IPS-18a (cell line): ENCODE measurements at regions not wholly inside any gene's neighbourhood (a gene's known extent, or its start where the extent isn't known, plus 50 kb on each side); places are given as distances from the start of the nearest gene placed in this dataset.

Experiments used
- H3K27ac ChIP-seq: one replicate; pipeline ENCODE4 v1.5.1; 2013; ENCODE audit warnings: low read length
- H3K27me3 ChIP-seq: one replicate; pipeline ENCODE4 v1.6.1; 2013; ENCODE audit warnings: mild to moderate bottlenecking, low read length; ENCODE audit not compliant: control insufficient read depth, insufficient read depth
- H3K36me3 ChIP-seq: one replicate; pipeline ENCODE4 v1.6.1; 2013; ENCODE audit warnings: low read depth, low read length; ENCODE audit not compliant: control insufficient read depth
- H3K4me1 ChIP-seq: one replicate; pipeline ENCODE4 v1.6.1; 2013; ENCODE audit warnings: low read depth, low read length; ENCODE audit not compliant: control insufficient read depth
- H3K4me3 ChIP-seq: one replicate; pipeline ENCODE4 v1.5.1; 2013; ENCODE audit warnings: low read length
- H3K9ac ChIP-seq: one replicate; pipeline ENCODE4 v1.6.1; 2013; ENCODE audit warnings: mild to moderate bottlenecking, low read length, moderate library complexity
- H3K9me3 ChIP-seq: one replicate; pipeline ENCODE4 v1.6.1; 2013; ENCODE audit warnings: low read depth, low read length; ENCODE audit not compliant: control insufficient read depth

DNA sequence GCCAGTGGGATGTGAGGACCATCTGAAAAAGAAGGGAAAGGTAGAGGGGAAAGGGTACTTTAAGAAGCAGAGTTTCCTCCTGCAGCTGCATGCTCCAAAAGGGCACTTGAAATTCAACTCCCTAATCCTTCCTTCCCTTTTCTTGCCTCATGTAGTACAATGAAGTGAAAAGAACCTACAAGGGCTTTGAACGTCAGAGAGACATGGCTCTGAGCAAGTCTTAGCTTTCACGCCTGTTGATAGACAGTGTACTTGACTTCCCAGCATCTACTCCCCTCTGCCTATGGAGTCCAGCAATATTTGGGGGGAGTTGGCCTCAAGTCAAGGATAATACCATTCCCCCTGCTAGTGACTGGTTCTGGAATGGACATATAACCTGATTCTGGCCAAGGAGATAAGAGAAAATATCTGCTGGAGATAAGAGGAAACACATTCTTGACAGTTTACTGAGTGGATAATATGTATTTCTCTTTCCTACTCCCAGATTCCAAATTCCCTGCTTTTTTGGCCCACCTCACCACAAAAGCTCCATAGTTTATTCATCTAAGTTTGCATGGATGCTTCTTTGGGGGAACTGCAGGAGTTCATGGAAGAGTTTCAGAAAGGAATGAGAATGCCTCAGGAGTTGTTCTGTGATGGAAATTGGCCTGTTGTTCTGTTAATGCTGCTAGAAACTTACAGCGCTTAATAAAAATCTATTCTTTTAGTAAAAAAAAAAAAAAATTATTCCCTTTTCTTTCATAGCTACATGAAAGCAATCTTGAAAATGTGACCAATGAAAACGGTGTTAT is 193.0 kb upstream of the TPM1 start:
- H3K27me3 ChIP-seq: no peaks in the 10 kb centered on the region
- H3K9ac ChIP-seq: no peak overlapping the region
- peak overlapping the region; percentile 32 for H3K4me3 ChIP-seq
- peaks cover 56% of the 10 kb centered on the region for H3K4me1 ChIP-seq
- no peaks in the 10 kb centered on the region for H3K9me3 ChIP-seq
- H3K36me3 ChIP-seq: no peaks in the 10 kb centered on the region
- peak overlapping the region; percentile 65 for H3K27ac ChIP-seq

- Histone ChIP-seq H3K27me3 (no peaks in the 10 kb centered on the region), H3K36me3 (no peaks in the 10 kb centered on the region), H3K4me1 (peaks cover 56% of the 10 kb centered on the region), H3K27ac (peak overlapping the region; percentile 8), H3K4me3 (no peak overlapping the region), H3K9ac (peak overlapping the region; percentile 3), H3K9me3 (no peaks in the 10 kb centered on the region)
Measured at GRCh38 chr15:62850318-62850717, 192.2 kb upstream of the TPM1 start.

- Histone ChIP-seq H3K9me3 (no peaks in the 10 kb centered on the region), H3K27me3 (no peaks in the 10 kb centered on the region), H3K27ac (peak overlapping the region; percentile 51), H3K4me3 (no peak overlapping the region), H3K9ac (peak overlapping the region; percentile 3), H3K36me3 (no peaks in the 10 kb centered on the region), H3K4me1 (peaks cover 51% of the 10 kb centered on the region)
Measured at GRCh38 chr15:62850791-62851291, 191.7 kb upstream of the TPM1 start.

GRCh38 chr15:62853114-62853840 is 189.3 kb upstream of the TPM1 start:
- Histone ChIP-seq H3K4me1 (peaks cover 47% of the 10 kb centered on the region), H3K27me3 (no peaks in the 10 kb centered on the region), H3K4me3 (no peak overlapping the region), H3K36me3 (no peaks in the 10 kb centered on the region), H3K9ac (no peak overlapping the region), H3K27ac (no peak overlapping the region), H3K9me3 (no peaks in the 10 kb centered on the region)

DNA sequence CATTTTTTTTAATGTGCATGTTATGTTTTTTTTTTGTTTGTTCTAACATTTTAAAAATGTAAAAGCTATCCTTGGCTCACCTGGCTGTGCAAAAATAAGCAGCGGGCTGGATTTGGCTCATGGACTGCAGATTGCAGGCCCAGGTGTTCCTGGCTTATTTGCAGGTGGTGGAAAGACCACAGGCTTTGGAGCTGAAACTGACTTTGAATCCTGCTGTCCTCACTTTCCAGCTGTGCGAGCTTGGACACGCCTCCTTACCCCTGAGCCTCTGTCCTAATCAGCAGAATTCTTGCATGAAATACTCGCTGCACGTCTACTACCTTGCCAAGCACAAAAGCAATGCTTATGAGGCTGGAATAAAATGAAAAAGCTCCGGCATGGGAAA is 188.7 kb upstream of the TPM1 start:
- no peaks in the 10 kb centered on the region for H3K36me3 ChIP-seq
- H3K9ac ChIP-seq: no peak overlapping the region
- no peaks in the 10 kb centered on the region for H3K27me3 ChIP-seq
- H3K9me3 ChIP-seq: no peaks in the 10 kb centered on the region
- no peak overlapping the region for H3K4me3 ChIP-seq
- H3K4me1 ChIP-seq: peaks cover 44% of the 10 kb centered on the region
- no peak overlapping the region for H3K27ac ChIP-seq

DNA sequence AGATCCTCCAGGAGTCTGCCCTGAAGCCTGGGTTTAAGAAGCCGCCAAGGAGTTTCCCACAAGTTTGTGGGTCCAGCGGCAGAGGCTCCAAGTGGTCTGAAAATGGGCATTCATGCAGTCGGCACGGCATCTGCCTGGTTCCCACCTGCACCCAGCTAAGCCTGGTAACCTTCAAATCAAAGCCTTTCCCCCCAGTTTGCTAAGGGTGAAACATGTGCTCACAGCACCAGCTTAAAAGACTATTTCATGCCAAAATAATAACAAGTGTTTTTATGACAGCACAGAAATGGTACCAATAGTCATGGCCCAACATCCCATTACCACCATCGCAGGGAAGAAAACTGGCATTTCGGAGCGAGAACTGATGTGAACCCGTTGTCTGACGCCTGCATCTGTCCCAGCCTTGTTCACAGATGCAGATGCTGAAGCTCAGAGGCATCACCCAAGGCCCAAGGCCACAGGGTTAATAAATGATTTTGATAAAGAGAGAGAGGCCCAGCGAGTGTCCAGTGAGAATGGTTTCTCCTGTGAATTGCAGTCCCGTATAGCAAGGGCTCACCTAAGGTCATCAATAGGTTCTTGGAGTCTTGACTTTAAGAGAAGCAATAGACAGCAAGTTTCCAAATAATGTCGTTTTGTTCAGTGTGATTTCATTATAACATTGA is 188.0 kb upstream of the TPM1 start:
- H3K27me3 ChIP-seq: no peaks in the 10 kb centered on the region
- H3K4me1 ChIP-seq: peaks cover 38% of the 10 kb centered on the region
- H3K4me3 ChIP-seq: no peak overlapping the region
- no peaks in the 10 kb centered on the region for H3K36me3 ChIP-seq
- no peak overlapping the region for H3K9ac ChIP-seq
- no peaks in the 10 kb centered on the region for H3K9me3 ChIP-seq
- no peak overlapping the region for H3K27ac ChIP-seq

DNA sequence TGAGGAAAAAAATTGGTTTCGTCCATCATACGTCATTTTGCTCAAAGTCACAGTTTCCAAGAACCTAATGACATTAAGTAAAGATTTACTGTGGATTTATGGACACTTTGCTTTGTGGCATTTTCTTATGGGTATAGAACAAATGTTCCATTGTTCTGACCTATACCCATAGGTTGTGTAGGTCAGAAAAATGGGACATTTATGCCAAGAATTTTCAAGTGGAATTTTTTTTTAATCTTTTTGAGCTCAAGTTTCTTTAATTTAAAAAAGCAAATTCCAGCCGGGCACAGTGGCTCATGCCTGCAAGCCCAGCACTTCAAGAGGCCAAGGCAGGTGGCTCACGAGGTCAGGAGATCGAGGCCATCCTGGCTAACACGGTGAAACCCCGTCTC is 187.5 kb upstream of the TPM1 start:
- Histone ChIP-seq H3K27me3 (no peaks in the 10 kb centered on the region), H3K4me3 (no peak overlapping the region), H3K9ac (no peak overlapping the region), H3K36me3 (no peaks in the 10 kb centered on the region), H3K9me3 (no peaks in the 10 kb centered on the region), H3K4me1 (peaks cover 33% of the 10 kb centered on the region), H3K27ac (no peak overlapping the region)

DNA sequence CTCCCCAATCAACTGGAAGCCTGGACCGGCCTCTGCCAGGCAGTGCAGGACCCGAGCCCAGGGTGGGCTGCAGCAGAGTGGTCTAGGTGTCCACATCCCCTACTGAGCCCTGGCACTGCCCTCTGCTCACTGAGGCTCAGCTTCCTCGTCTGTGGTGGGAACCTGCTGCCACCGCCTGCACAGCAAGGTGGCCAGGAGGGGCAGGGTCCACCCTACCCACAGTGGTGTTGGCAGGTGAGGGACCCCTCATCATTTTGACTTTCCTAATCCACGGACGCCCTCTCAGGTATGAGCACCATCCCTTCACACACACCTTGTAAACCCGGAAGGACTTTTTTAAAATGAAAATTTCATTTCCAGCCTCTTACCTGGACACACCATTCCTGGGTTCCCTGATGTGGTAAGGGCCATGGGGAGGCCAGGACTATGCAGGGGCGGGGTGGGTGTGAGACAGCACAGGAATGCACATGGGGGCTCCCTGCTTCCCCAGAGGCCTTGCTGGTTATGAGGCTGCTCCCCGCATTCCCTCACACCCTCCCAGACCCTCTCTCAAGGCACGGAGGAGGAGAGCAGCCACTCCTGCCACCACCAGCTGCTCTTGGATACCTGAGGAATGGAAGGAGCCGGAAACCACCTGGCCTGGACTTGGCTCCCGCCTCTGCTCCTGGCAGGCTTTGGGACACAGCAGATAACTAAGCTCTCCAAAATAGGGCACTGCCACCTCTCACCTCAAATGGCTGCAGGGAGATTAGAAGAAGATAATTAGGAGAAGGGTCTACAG is 185.9 kb upstream of the TPM1 start:
- no peak overlapping the region for H3K27ac ChIP-seq
- no peaks in the 10 kb centered on the region for H3K36me3 ChIP-seq
- H3K27me3 ChIP-seq: no peaks in the 10 kb centered on the region

GRCh38 chr15:62857411-62857853 is 185.1 kb upstream of the TPM1 start:
- H3K27ac ChIP-seq: no peak overlapping the region
- H3K9ac ChIP-seq: no peak overlapping the region
- no peak overlapping the region for H3K4me3 ChIP-seq
- no peaks in the 10 kb centered on the region for H3K27me3 ChIP-seq
- H3K4me1 ChIP-seq: peaks cover 17% of the 10 kb centered on the region
- H3K9me3 ChIP-seq: no peaks in the 10 kb centered on the region
- H3K36me3 ChIP-seq: no peaks in the 10 kb centered on the region

More for the DNA sequence above, 185.9 kb upstream of the TPM1 start:
- Histone ChIP-seq H3K4me3 (no peak overlapping the region), H3K4me1 (peaks cover 20% of the 10 kb centered on the region), H3K9me3 (no peaks in the 10 kb centered on the region), H3K9ac (no peak overlapping the region)

GRCh38 chr15:62858343-62858742 is 184.2 kb upstream of the TPM1 start:
- Histone ChIP-seq H3K4me3 (no peak overlapping the region), H3K36me3 (no peaks in the 10 kb centered on the region), H3K27me3 (no peaks in the 10 kb centered on the region), H3K9ac (no peak overlapping the region), H3K4me1 (peaks cover 15% of the 10 kb centered on the region), H3K9me3 (no peaks in the 10 kb centered on the region), H3K27ac (no peak overlapping the region)

DNA sequence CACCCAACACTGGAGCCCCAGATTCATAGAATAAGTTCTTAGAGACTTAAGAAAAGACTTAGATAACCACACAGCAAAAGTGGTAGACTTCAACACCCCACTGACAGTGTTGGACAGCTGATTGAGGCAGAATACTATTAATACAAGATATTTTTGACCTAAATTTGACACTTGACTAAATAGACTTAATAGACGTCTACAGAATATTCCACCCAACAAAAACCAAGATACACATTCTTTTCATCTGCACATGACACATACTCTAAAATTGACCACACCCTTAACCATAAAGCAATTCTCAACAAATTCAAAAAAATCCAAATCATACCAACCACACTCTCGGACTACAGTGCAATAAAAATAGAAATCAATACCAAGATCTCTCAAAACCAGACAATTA is 179.8 kb upstream of the TPM1 start:
- H3K27me3 ChIP-seq: no peaks in the 10 kb centered on the region
- H3K36me3 ChIP-seq: no peaks in the 10 kb centered on the region
- H3K9ac ChIP-seq: no peak overlapping the region
- H3K4me3 ChIP-seq: no peak overlapping the region
- H3K27ac ChIP-seq: no peak overlapping the region
- H3K9me3 ChIP-seq: no peaks in the 10 kb centered on the region
- H3K4me1 ChIP-seq: no peaks in the 10 kb centered on the region
